ENCODE measurements at regions not wholly inside any gene's neighbourhood (a gene's known extent, or its start where the extent isn't known, plus 50 kb on each side); places are given as distances from the start of the nearest gene placed in this dataset.

- DNase-seq: peak; percentile 36
Observed at GRCh38 chr13:87274209-87274819, 396.9 kb upstream of the SLITRK5 start.

More at GRCh38 chr13:87274209-87274819, 396.9 kb upstream of the SLITRK5 start:
- Histone ChIP-seq H4K20me1 (ENCODE audit: control insufficient read depth, insufficient read depth, insufficient read length) (no peaks in the 10 kb centered on the region), H3K56ac (ENCODE audit: insufficient read length, low read depth, low read length) (no peak overlapping the region), H3K4me1 (ENCODE audit: insufficient read depth, low read length) (no peaks in the 10 kb centered on the region), H3K23ac (ENCODE audit: insufficient read length, low read depth, low read length) (no peak overlapping the region), H3K9me3 (ENCODE audit: control insufficient read depth, low read depth, low read length) (no peaks in the 10 kb centered on the region), H3K27me3 (ENCODE audit: insufficient read depth, low read length) (no peaks in the 10 kb centered on the region), H3K4me2 (ENCODE audit: insufficient read depth, insufficient read length, low read length) (no peak overlapping the region), H3T11ph (ENCODE audit: low read length) (no peak overlapping the region), H2BK20ac (ENCODE audit: low read depth, low read length, poor library complexity, severe bottlenecking) (no peak overlapping the region), H2BK120ac (ENCODE audit: low read depth, low read length, poor library complexity, severe bottlenecking) (no peak overlapping the region), H2AK5ac (ENCODE audit: insufficient read length, low read length) (no peak overlapping the region), H3K23me2 (ENCODE audit: insufficient read length, low read depth, low read length, poor library complexity, severe bottlenecking) (no peaks in the 10 kb centered on the region), H4K91ac (ENCODE audit: insufficient read length, low read depth, low read length) (no peak overlapping the region), H3K14ac (ENCODE audit: insufficient read depth, low read length) (no peak overlapping the region), H3K4ac (ENCODE audit: low read depth, low read length) (no peak overlapping the region), H2AFZ (ENCODE audit: low read length) (no peak overlapping the region), H2BK12ac (ENCODE audit: insufficient read length, low read depth, low read length) (no peak overlapping the region), H3K18ac (ENCODE audit: insufficient read length, low read depth, low read length) (no peak overlapping the region), H3K79me2 (ENCODE audit: insufficient read depth, low read length) (no peaks in the 10 kb centered on the region), H3K9ac (ENCODE audit: extremely low read depth, insufficient read length, low read length) (no peak overlapping the region), H3K79me1 (ENCODE audit: insufficient read depth, low read depth, low read length, poor library complexity, severe bottlenecking) (no peaks in the 10 kb centered on the region), H4K8ac (replicated peaks; ENCODE audit: insufficient read length, low read depth, low read length) (no peak overlapping the region), H4K5ac (ENCODE audit: insufficient read length, low read depth, low read length) (no peak overlapping the region), H2BK15ac (ENCODE audit: low read depth, low read length) (no peak overlapping the region), H3K27ac (ENCODE audit: insufficient read length, low read depth, low read length) (no peak overlapping the region), H2BK5ac (ENCODE audit: insufficient read length, low read length) (no peak overlapping the region)
- H3K27me3 Mint-ChIP-seq (ENCODE audit: low read depth): no peaks in the 10 kb centered on the region
- no CpG with 5 or more reads among the region's 1 CpG for WGBS (ENCODE audit: extremely low coverage, insufficient read length, low lambda C conversion rate)
- no peaks in the 10 kb centered on the region for H3K36me3 Mint-ChIP-seq (ENCODE audit: insufficient read depth in 1 of 3, low read depth in 3 of 3)
- no peaks in the 10 kb centered on the region for H3K9me3 Mint-ChIP-seq
- peaks cover 3 to 6% of the 10 kb centered on the region in 2 experiments; a peak in 3 of 4 replicates for H3K4me1 Mint-ChIP-seq
- TF ChIP-seq CTCF (conservative IDR thresholded peaks at IDR 0.05): peak; percentile 83
- H3K27ac Mint-ChIP-seq: no peak overlapping the region
- no peak overlapping the region for H3K4me3 Mint-ChIP-seq

Data from H9 (cell line).